OCI-LY3 (cell line): ENCODE measurements at regions not wholly inside any gene's neighbourhood (a gene's known extent, or its start where the extent isn't known, plus 50 kb on each side); places are given as distances from the start of the nearest gene placed in this dataset.

ENCODE experiments used
- EZH2phosphoT487 ChIP-seq: fragments of 200-600 bp; shearing (Covaris generic); IDR thresholded peaks from 2 replicates; pipeline ENCODE4 v1.6.1; 2018; ENCODE audit warnings: antibody characterized with exemption, mixed run types, low read depth
- TF ChIP-seq, protein P1 (sequence below): fragments of 200-600, 300-600 bp; sonication (generic); IDR thresholded peaks from 2 replicates; pipeline ENCODE4 v1.5.1; 2014; ENCODE audit warnings: antibody characterized with exemption, low read length, low read depth

DNA sequence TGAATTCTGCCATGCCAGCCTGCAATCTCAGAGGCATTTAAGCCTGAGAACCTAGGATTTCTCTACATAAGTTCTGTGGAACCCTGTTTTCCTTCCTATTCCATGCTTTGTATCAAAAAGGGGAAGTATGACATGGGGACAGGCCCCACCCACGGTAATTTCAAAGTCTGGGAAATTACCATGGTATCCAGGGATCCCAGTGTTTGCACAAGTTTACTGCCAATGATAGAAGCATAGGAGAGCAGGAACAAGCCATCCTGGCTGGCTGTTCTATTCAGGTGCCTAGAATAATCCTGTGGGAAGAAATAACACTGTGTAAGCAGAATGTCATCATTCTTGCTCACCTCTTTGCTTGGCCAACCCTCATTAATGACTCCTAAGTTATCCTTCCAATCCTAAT is 53.8 kb upstream of the ATP1B1 start:
- TF ChIP-seq, protein P1, sequence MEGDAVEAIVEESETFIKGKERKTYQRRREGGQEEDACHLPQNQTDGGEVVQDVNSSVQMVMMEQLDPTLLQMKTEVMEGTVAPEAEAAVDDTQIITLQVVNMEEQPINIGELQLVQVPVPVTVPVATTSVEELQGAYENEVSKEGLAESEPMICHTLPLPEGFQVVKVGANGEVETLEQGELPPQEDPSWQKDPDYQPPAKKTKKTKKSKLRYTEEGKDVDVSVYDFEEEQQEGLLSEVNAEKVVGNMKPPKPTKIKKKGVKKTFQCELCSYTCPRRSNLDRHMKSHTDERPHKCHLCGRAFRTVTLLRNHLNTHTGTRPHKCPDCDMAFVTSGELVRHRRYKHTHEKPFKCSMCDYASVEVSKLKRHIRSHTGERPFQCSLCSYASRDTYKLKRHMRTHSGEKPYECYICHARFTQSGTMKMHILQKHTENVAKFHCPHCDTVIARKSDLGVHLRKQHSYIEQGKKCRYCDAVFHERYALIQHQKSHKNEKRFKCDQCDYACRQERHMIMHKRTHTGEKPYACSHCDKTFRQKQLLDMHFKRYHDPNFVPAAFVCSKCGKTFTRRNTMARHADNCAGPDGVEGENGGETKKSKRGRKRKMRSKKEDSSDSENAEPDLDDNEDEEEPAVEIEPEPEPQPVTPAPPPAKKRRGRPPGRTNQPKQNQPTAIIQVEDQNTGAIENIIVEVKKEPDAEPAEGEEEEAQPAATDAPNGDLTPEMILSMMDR, result no peak
- no peak for TF ChIP-seq EZH2phosphoT487
